ENCODE measurements at regions not wholly inside any gene's neighbourhood (a gene's known extent, or its start where the extent isn't known, plus 50 kb on each side); places are given as distances from the start of the nearest gene placed in this dataset.

DNA sequence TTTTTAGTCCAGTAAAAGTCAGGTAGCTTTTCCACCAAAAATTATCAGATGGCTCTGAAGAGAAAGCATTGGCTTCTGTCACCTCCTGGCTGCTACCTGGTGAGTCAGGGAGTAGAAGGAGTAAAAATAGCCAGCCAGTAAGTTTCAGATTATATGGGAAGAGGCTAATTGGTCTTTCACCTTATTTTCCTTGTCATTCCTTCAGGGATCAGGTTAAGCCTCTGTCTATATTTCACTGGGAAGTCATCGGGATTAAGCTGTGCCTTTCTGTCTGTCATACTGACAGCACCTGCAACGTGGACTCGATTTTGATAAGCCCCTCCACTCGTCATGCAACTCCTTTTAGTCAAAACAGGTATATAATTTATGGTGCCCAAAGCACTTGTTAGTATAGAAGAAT is 380.7 kb upstream of the CELF4 start:
- DNase-seq (ENCODE audit: low spot score): no peak

DNA sequence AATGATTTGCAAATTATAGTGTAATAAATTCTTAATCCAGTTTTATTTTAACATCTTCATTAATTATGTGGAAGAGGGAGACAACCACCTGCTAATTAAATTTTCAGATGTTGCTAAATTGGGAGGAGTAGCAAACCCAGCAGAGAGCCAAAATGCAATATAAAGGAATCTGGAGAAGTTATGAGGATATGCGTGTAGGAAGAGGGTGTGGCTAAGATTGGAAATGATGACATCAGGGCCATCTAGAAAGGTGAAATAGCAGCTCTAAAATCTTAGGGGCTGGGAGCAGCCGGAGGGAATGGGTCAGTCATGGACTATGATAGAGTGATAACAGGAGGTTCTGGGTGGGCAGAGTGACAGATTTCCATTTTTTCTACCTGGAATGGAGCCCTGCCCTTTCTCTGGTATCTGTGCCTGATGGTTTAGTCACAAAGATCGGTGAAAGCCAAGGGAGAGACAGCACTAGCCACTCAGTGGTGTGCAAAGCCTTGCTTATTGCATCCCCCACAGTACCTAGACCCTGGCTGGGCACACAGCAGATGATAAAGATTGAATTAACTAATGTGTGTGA is 379.2 kb upstream of the CELF4 start:
- no peak for DNase-seq (ENCODE audit: low spot score)

- DNase-seq (ENCODE audit: low spot score): no peak
These were observed 371.7 kb upstream of the CELF4 start for GRCh38 chr18:37937287-37937686.

GRCh38 chr18:37935086-37935485 is 369.5 kb upstream of the CELF4 start:
- DNase-seq (ENCODE audit: low spot score): no peak

DNA sequence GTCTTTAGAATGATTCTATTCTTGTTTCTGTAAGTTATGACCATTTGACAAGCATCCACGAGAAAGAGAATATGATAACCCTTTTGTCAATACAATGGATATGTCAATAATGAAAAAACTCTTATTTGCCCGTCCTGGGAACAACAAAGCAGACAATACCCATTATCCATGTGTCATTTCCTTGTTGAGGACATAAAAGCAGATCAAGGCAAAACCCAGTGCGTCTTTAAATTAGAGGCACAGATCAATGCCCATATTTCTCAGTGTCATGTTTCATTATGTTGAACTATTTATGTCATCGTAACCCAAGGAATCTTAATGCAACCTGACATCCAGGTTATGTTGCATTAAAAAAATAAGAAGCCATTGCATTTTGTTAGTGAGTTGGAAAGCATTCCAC is 365.0 kb upstream of the CELF4 start:
- DNase-seq (ENCODE audit: low spot score): no peak

DNA sequence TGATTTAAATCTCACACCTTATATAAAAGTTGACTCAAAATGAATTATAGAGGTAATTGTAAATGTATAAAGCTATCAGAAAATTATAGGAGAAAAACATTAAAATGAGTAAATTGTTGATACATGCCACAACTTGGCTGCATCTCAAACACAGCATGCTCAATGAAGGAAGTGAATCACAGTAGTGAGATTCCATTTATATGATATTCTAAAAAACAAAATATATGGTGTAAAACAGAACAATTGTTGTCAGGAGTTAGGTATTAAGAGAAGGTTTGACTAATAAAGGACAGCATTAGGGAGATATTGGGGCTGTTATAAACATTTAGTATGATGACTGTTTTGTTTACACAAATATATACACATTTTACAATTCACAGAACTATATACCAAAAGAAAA is 356.6 kb upstream of the CELF4 start:
- DNase-seq (ENCODE audit: low spot score): no peak

- DNase-seq (ENCODE audit: low spot score): no peak
These were observed 355.3 kb upstream of the CELF4 start for GRCh38 chr18:37920865-37921264.

- no peak for DNase-seq (ENCODE audit: low spot score)
These were observed 347.5 kb upstream of the CELF4 start for GRCh38 chr18:37913051-37913450.

GRCh38 chr18:37902344-37902743 is 336.7 kb upstream of the CELF4 start:
- no peak for DNase-seq (ENCODE audit: low spot score)

GRCh38 chr18:37900326-37900725 is 334.7 kb upstream of the CELF4 start:
- DNase-seq (ENCODE audit: low spot score): no peak

DNA sequence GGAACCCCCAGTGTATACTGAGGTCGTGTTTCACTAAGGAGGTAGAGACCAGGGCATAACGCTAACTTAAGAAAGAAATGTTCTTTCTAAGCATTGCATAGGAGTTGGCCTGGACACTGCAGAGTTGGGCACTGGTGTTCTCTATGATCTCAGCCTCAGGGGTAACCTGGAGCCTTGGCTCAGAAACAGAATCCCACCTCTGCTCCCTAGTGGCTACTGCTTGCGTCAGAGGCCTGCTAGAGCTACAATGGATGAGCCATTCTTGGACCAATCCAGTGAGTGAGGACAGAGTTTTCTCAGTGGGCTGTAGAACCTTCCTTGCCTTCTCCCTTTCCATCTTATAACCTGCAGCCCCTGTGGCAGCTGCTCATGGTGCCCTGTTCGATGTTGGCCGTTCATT is 324.4 kb upstream of the CELF4 start:
- no peak for DNase-seq (ENCODE audit: low spot score)

- no peak for DNase-seq (ENCODE audit: low spot score)
These were observed 309.1 kb upstream of the CELF4 start for GRCh38 chr18:37874721-37875120.

GRCh38 chr18:37873416-37873815 is 307.8 kb upstream of the CELF4 start:
- DNase-seq (ENCODE audit: low spot score): no peak

GRCh38 chr18:37872562-37872961 is 307.0 kb upstream of the CELF4 start:
- DNase-seq (ENCODE audit: low spot score): no peak

DNA sequence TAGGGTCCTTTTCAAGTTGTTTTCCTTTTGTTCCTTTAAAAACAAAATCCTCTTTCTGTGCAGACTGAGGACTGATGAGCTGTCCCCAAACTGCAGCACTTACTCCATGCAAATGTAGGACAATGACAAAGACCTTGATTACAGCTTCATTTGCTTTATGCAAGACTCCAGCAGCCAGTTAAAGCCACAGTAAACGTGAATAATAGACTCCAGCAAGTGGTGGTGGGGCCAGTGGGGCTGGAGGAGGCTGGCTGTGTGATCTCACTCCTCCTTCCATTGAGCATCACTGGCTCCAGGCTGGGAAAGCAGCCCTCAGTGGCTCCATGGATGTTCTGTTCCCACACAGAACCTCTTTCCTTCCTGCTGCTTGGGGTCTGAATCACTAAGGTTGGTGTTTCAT is 306.0 kb upstream of the CELF4 start:
- DNase-seq (ENCODE audit: low spot score): no peak

GRCh38 chr18:37869051-37869450 is 303.5 kb upstream of the CELF4 start:
- DNase-seq (ENCODE audit: low spot score): no peak

DNA sequence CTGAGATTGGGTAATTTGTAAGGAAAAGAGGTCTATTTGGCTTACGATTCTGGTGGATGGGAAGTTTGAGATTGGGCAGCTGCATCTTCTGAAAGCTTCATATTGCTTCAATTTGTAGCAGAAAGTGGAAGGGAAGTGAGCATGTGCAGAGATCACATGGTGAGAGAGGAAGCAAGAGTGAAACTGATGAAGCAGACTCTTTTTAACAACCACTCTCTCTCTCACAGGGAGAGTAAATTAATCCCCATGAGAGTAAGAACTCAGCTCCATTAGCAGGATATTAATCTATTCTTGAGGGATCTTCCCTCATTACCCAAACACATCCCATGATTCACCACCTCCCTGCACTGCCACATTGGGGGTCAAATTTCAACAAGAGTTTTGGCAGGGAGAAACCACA is 298.5 kb upstream of the CELF4 start:
- no peak for DNase-seq (ENCODE audit: low spot score)

DNA sequence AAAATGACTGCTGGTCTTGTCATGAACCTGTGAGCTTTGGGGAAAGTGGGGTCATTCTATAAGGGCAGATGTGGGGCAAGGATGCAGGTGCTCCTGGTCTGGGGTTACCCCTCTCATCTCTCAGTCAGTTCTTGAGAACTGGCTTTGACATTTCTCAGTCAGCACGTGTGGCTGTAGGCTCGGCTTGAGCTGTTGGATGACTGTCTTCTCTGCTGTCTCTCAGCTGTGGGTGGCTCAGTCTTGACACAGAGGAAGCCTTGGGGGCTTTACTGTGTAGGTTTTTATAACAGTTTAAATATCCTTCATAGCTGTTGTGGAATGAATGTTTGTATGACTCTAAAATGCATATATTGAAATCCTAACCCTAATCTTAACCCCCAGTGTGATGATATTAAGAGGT is 296.4 kb upstream of the CELF4 start:
- no peak for DNase-seq (ENCODE audit: low spot score)

- no peak for DNase-seq (ENCODE audit: low spot score)
These were observed 288.8 kb upstream of the CELF4 start for GRCh38 chr18:37854396-37854795.

DNA sequence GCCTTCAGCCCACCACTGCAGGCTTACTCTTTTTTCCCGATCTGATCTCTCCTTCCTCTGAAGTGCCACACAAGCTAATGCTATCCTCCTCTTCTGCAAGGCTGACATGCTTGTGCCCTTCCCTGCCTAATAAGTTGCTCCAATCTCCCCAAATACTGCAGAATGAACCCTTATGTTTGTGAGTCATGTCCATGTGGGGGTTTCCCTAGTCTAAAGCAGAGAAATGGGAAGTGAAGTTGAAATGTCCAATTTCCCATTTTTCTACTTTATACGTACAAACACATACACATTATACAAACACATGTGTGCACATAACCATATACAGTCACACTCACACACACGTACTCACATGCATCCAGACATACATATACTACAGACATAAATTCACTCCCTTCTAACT is 288.1 kb upstream of the CELF4 start:
- DNase-seq (ENCODE audit: low spot score): no peak

- DNase-seq (ENCODE audit: low spot score): no peak
These were observed 286.9 kb upstream of the CELF4 start for GRCh38 chr18:37852464-37852863.

DNA sequence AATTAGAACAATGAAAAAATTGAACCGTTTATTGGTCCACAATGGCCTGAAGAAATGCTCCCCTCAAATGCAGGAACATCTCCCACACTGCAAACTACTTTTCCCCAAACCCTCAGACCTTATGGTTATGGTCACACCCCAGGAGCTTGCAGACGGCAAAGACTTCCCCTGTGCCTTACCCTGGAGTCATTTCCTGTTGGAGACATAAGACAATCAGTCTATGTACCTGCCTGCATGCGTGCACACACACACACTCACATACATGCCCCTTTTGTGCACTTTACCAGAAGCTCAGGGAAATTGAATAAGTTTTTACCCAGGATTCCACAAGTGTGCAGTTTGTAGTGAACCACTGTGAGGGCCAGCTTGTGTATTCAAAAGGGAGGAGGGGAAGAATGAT is 281.9 kb upstream of the CELF4 start:
- no peak for DNase-seq (ENCODE audit: low spot score)

GRCh38 chr18:37846996-37847395 is 281.4 kb upstream of the CELF4 start:
- DNase-seq (ENCODE audit: low spot score): no peak

DNA sequence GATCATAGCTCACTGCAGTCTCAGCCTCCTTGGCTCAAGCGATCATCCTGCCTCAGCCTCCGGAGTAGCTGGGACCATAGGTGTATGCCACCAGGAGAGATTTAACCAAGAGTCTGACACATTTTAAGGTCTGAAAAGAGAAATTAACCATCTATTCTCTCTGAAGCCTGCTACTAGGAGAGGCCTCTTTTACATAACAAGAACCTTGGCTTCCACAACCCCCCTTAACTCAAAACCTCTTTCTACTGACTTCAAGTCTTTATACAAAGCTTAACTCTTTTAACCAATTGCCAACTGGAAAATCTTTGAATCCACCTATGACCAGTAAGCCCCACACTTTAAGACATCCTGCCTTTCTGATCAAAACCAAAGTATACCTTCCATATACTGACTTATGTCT is 279.9 kb upstream of the CELF4 start:
- DNase-seq (ENCODE audit: low spot score): no peak
